Choroid plexus epithelial cell (primary cell): ENCODE measurements at regions not wholly inside any gene's neighbourhood (a gene's known extent, or its start where the extent isn't known, plus 50 kb on each side); places are given as distances from the start of the nearest gene placed in this dataset.

ENCODE experiments used
- DNase-seq: peaks from one replicate; pipeline ENCODE4 v3.0.0-alpha.2; 2010; ENCODE audit warnings: low read depth
- H3K4me3 ChIP-seq: 2 replicates; pipeline ENCODE4 v1.5.1; 2011; ENCODE audit warnings: low read depth, mild to moderate bottlenecking, control low read depth, low read length, moderate library complexity
- TF ChIP-seq, protein P1 (sequence below): conservative IDR thresholded peaks from 2 replicates; pipeline ENCODE4 v1.5.1; 2011; ENCODE audit warnings: low read depth, mild to moderate bottlenecking, control low read depth, inconsistent platforms, low read length, moderate library complexity

DNA sequence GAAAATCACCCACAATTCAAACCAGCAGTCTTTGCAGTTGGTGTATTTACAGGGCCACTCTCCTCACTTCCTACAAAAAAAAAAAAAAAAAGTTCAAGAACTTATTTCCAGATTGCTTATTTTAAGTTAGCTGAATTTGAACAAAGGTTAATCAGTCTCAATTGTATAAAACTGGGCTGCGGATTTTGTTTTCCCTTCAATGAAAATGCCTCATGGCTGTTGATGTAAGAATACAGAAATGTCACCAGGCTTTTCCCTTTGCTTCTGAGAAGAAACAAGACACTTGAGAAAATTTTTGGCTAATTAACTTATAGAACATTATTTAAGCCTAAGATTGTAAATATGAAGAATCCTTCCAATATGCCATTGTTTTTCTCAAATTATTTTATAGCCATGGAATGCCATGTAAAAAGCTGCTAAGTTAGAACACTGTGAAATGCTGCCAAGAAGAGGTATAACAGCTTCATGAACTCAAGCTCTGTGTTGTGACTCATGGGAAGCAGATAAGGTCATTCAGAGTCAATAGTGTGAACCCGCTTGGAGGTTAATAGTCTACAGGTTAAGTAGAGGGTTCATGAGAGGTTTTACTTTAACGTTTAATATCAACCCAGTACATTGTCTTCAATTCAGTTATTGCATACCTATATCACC lies 84.3 kb upstream of the ABI3BP start:
- no peak overlapping the region for H3K4me3 ChIP-seq
- peak; percentile 79 for DNase-seq
- TF ChIP-seq, protein P1, sequence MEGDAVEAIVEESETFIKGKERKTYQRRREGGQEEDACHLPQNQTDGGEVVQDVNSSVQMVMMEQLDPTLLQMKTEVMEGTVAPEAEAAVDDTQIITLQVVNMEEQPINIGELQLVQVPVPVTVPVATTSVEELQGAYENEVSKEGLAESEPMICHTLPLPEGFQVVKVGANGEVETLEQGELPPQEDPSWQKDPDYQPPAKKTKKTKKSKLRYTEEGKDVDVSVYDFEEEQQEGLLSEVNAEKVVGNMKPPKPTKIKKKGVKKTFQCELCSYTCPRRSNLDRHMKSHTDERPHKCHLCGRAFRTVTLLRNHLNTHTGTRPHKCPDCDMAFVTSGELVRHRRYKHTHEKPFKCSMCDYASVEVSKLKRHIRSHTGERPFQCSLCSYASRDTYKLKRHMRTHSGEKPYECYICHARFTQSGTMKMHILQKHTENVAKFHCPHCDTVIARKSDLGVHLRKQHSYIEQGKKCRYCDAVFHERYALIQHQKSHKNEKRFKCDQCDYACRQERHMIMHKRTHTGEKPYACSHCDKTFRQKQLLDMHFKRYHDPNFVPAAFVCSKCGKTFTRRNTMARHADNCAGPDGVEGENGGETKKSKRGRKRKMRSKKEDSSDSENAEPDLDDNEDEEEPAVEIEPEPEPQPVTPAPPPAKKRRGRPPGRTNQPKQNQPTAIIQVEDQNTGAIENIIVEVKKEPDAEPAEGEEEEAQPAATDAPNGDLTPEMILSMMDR, result no peak

DNA sequence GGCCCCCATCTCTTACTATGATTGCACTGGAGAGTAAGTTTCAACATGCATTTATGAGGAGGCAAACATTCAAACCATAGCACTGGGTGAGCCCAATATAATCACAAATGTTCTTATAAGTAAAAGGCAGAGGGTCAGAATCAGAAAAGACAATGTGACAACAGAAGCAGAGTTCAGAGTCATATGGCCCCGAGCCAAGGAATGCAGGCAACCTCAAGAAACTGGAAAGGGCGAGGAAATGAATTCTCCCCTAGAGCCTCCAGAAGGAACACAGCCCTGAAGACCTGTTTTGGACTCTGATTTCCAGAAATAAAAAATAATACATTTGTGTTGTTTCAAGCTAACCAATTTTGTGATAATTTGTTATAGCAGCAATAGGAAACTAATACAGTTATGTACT lies 81.3 kb upstream of the ABI3BP start:
- TF ChIP-seq, protein P1, result no peak
- peak; percentile 58 for DNase-seq
- H3K4me3 ChIP-seq, result no peak overlapping the region

DNA sequence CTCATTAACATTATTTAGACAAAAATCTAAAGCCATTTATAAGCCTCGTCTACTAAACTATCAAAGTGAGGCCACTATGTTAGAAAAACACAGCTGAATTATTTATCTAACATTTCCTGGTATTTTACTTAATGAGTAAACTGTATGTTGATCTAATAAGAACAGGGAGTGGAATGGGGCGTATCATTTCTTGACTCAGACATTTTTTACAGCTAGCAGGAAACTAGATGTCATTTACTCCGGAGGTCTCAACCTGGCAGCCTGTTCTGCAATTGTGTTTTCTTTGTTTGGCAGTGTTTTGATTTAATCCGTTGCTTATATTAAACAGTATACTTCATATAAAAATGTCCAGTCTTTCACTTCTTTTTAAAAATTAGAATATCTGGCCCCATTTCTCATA lies 79.1 kb upstream of the ABI3BP start:
- H3K4me3 ChIP-seq, result no peak overlapping the region
- peak; percentile 49 for DNase-seq
- TF ChIP-seq, protein P1, result no peak

DNA sequence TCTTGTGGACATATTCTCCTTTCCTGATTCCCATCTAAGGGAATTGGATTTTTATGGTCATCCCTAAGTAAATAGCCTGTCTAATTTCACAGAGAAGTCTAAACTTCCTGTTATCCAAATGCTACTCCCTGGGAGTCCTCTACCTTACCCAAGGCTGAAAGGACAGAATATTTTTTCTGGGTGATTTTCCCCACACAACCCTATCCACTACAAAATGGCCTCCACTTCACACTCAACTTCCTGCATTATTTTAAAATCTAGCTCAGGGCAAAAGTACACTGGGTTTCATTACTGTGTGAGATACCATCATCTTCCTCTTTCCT lies 77.5 kb upstream of the ABI3BP start:
- H3K4me3 ChIP-seq, result no peak overlapping the region
- no peak for DNase-seq
- TF ChIP-seq, protein P1, result no peak

DNA sequence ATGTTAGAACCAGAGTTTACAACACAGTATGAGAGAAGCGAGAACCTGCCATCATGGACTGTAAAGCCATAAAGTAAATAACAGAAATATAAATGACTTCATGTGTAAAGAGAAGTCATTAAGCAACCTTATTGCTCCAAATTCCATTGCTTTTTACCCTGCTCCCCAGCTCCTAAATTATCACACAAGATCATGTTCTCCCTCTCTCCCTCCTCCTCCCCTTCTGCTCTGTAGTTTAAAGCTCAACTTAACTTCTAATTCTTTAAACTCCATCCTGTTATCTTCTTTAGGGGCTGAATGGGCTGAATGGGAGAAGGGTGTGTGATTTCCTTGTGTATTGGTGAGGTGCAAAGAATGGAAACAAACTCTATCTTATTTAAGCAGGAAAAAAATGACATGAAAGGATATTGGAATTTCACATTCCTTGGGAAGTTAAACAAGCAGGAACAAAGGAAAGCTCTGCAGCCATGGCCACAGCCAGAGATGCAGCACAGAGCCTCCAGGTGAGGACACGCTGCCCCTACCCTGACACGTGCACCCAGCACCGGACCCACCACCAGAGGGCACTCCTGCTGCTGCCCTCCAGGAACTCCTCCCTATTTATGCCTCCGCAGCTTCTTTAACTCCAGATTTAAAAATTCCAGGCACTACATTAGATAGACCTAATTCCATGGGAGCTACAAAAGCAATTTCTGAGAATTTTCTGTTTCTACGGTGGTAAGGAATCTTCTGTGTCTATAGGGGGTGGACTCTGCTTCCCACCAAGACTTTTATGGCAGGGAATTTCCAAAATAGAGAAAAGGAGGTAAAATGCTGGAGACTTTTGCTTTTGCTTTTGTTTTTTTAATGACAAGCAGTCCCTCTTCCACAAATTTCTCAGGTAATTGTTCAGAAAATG lies 76.9 kb upstream of the ABI3BP start:
- H3K4me3 ChIP-seq, result no peak overlapping the region
- TF ChIP-seq, protein P1, result peak; percentile 64
- peak; percentile 40 for DNase-seq

DNA sequence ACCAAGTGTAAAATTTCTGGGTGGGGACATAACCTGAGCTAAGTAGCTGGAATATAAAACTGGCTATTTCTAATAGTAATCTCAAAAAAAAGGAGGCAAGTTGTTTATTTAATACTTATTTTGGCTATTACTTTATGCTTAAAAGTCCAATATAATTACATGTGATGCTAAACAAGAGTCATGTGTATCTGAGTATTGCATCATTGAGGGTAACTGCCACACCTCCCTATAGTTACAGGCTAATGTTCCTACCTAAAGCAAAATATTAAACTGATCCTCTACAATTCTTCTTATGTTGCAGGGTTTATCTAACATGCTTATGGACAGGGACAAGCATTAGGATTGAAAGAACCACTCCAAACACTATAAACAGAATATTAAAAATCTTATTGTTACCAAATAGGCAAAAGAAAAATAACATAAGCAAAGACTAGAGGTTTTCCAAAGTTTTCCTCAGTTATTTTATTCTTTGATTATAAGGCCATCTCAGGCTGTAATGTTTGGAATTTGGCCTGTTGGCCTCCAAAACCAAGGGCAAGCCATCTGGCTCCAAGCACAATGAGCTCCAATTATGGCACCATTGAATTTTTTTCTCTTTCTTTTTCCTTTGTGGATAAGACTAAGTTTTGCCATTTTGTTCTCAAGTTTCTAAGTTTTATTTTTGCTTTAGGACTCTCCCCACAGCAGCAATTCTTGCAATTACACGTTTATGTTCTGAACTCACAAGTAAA lies 75.8 kb upstream of the ABI3BP start:
- TF ChIP-seq, protein P1, result no peak
- peak; percentile 33 for DNase-seq
- no peak overlapping the region for H3K4me3 ChIP-seq
